ENCODE measurements at regions not wholly inside any gene's neighbourhood (a gene's known extent, or its start where the extent isn't known, plus 50 kb on each side); places are given as distances from the start of the nearest gene placed in this dataset.
"Not testable (repeated sequence)": the region's sequence is repeated elsewhere in the genome, so short reads cannot be mapped to it uniquely, and the experiment has no call there.

GRCh38 chr15:75124278-75124677, 77.4 kb upstream of the C15orf39 start:
- not testable (repeated sequence) for TF ChIP-seq CTCF (IDR thresholded peaks at IDR 0.05; ENCODE audit: insufficient read depth, low read length, poor library complexity, severe bottlenecking); EZH2phosphoT487 (conservative IDR thresholded peaks at IDR 0.05; ENCODE audit: low read length)

Measured in SU-DHL-6 (cell line).